Stomach smooth muscle (tissue), 2 donors: ENCODE measurements at regions not wholly inside any gene's neighbourhood (a gene's known extent, or its start where the extent isn't known, plus 50 kb on each side); places are given as distances from the start of the nearest gene placed in this dataset.

Experiments used
- H3K27ac ChIP-seq: one replicate; pipeline ENCODE4 v1.7.0; 2013; ENCODE audit warnings: mild to moderate bottlenecking, low read length, inconsistent platforms
- H3K27me3 ChIP-seq, 2 donors: one replicate each; pipeline ENCODE4 v1.7.0; 2013; ENCODE audit warnings: low read length in 2 of 2; ENCODE audit not compliant: insufficient read depth in 2 of 2, control insufficient read depth in 1 of 2
- H3K36me3 ChIP-seq, 2 donors: one replicate each; pipeline ENCODE4 v1.7.0; 2013; ENCODE audit warnings: low read length in 2 of 2; ENCODE audit not compliant: control insufficient read depth in 2 of 2, insufficient read depth in 2 of 2
- H3K4me1 ChIP-seq: one replicate; pipeline ENCODE4 v1.7.0; 2013; ENCODE audit warnings: low read length; ENCODE audit not compliant: control insufficient read depth, insufficient read depth
- H3K4me3 ChIP-seq, 2 donors: one replicate each; pipeline ENCODE4 v1.7.0; 2013; ENCODE audit warnings: low read length in 2 of 2
- H3K9ac ChIP-seq, 2 donors: one replicate each; pipeline ENCODE4 v1.7.0; 2013; ENCODE audit warnings: low read length in 2 of 2, mild to moderate bottlenecking in 1 of 2
- H3K9me3 ChIP-seq, 2 donors: one replicate each; pipeline ENCODE4 v1.7.0; 2013; ENCODE audit warnings: low read length in 2 of 2; ENCODE audit not compliant: control insufficient read depth in 2 of 2
- donor health status: healthy.
- donor health status: Pancreatic carcinoma.

- H3K9ac ChIP-seq: no peak overlapping the region
- no peak overlapping the region for H3K4me3 ChIP-seq
- H3K36me3 ChIP-seq: no peaks in the 10 kb centered on the region
- H3K9me3 ChIP-seq: no peaks in the 10 kb centered on the region
- H3K27ac ChIP-seq: no peak overlapping the region
- no peaks in the 10 kb centered on the region for H3K27me3 ChIP-seq
- H3K4me1 ChIP-seq: no peaks in the 10 kb centered on the region
Observed at GRCh38 chr20:41905199-41905598, 287.0 kb upstream of the CHD6 start.

GRCh38 chr20:41903586-41903985 is 285.4 kb upstream of the CHD6 start:
- Histone ChIP-seq H3K4me1 (no peaks in the 10 kb centered on the region), H3K36me3 (no peaks in the 10 kb centered on the region), H3K27ac (no peak overlapping the region), H3K27me3 (peaks cover 0 to 2% of the 10 kb centered on the region in 2 donors), H3K9me3 (no peaks in the 10 kb centered on the region), H3K4me3 (no peak overlapping the region), H3K9ac (no peak overlapping the region)

GRCh38 chr20:41902346-41902745 is 284.2 kb upstream of the CHD6 start:
- no peaks in the 10 kb centered on the region for H3K9me3 ChIP-seq
- H3K4me1 ChIP-seq: no peaks in the 10 kb centered on the region
- no peak overlapping the region for H3K27ac ChIP-seq
- H3K36me3 ChIP-seq: no peaks in the 10 kb centered on the region
- peaks cover 0 to 2% of the 10 kb centered on the region in 2 donors for H3K27me3 ChIP-seq
- no peak overlapping the region for H3K4me3 ChIP-seq
- H3K9ac ChIP-seq: no peak overlapping the region

- Histone ChIP-seq H3K27me3 (peaks cover 0 to 2% of the 10 kb centered on the region in 2 donors), H3K4me1 (no peaks in the 10 kb centered on the region), H3K27ac (no peak overlapping the region), H3K9me3 (no peaks in the 10 kb centered on the region), H3K4me3 (no peak overlapping the region), H3K9ac (no peak overlapping the region), H3K36me3 (no peaks in the 10 kb centered on the region)
Observed at GRCh38 chr20:41900201-41900691, 282.1 kb upstream of the CHD6 start.

- Histone ChIP-seq H3K36me3 (no peaks in the 10 kb centered on the region), H3K9ac (no peak overlapping the region)
Observed at GRCh38 chr20:41897708-41898107, 279.5 kb upstream of the CHD6 start.

GRCh38 chr20:41895241-41896032 is 277.3 kb upstream of the CHD6 start:
- H3K27me3 ChIP-seq: peaks cover 0 to 2% of the 10 kb centered on the region in 2 donors
- H3K27ac ChIP-seq: no peak overlapping the region
- no peaks in the 10 kb centered on the region for H3K4me1 ChIP-seq

More at GRCh38 chr20:41897708-41898107, 279.5 kb upstream of the CHD6 start:
- Histone ChIP-seq H3K4me1 (no peaks in the 10 kb centered on the region), H3K4me3 (no peak overlapping the region), H3K27ac (no peak overlapping the region), H3K9me3 (no peaks in the 10 kb centered on the region), H3K27me3 (peaks cover 0 to 2% of the 10 kb centered on the region in 2 donors)

GRCh38 chr20:41894255-41894963 is 276.2 kb upstream of the CHD6 start:
- no peaks in the 10 kb centered on the region for H3K27me3 ChIP-seq
- no peaks in the 10 kb centered on the region for H3K36me3 ChIP-seq
- H3K9ac ChIP-seq: no peak overlapping the region
- no peak overlapping the region for H3K27ac ChIP-seq
- no peaks in the 10 kb centered on the region for H3K4me1 ChIP-seq
- no peak overlapping the region for H3K4me3 ChIP-seq
- no peaks in the 10 kb centered on the region for H3K9me3 ChIP-seq

More at GRCh38 chr20:41895241-41896032, 277.3 kb upstream of the CHD6 start:
- H3K36me3 ChIP-seq: no peaks in the 10 kb centered on the region
- H3K9ac ChIP-seq: no peak overlapping the region
- H3K9me3 ChIP-seq: no peaks in the 10 kb centered on the region
- no peak overlapping the region for H3K4me3 ChIP-seq

- Histone ChIP-seq H3K4me1 (no peaks in the 10 kb centered on the region), H3K27ac (no peak overlapping the region), H3K9me3 (no peaks in the 10 kb centered on the region), H3K36me3 (no peaks in the 10 kb centered on the region), H3K4me3 (no peak overlapping the region), H3K9ac (no peak overlapping the region), H3K27me3 (no peaks in the 10 kb centered on the region)
Observed at GRCh38 chr20:41892031-41892430, 273.9 kb upstream of the CHD6 start.

GRCh38 chr20:41889844-41890224 is 271.7 kb upstream of the CHD6 start:
- H3K27me3 ChIP-seq: no peaks in the 10 kb centered on the region
- no peaks in the 10 kb centered on the region for H3K9me3 ChIP-seq
- no peaks in the 10 kb centered on the region for H3K4me1 ChIP-seq
- no peak overlapping the region for H3K9ac ChIP-seq
- no peak overlapping the region for H3K4me3 ChIP-seq
- no peaks in the 10 kb centered on the region for H3K36me3 ChIP-seq
- H3K27ac ChIP-seq: no peak overlapping the region

- H3K9ac ChIP-seq: no peak overlapping the region
- H3K4me3 ChIP-seq: no peak overlapping the region
- no peaks in the 10 kb centered on the region for H3K27me3 ChIP-seq
- no peak overlapping the region for H3K27ac ChIP-seq
- H3K9me3 ChIP-seq: no peaks in the 10 kb centered on the region
- H3K36me3 ChIP-seq: no peaks in the 10 kb centered on the region
- no peaks in the 10 kb centered on the region for H3K4me1 ChIP-seq
Observed at GRCh38 chr20:41889126-41889843, 271.1 kb upstream of the CHD6 start.
